GM03348 (cell line): ENCODE measurements at regions not wholly inside any gene's neighbourhood (a gene's known extent, or its start where the extent isn't known, plus 50 kb on each side); places are given as distances from the start of the nearest gene placed in this dataset.

Experiments used
- DNase-seq: peaks from one replicate; pipeline ENCODE4 v3.0.0; 2012; ENCODE audit warnings: low spot score

- no peak for DNase-seq
Measured at GRCh38 chr10:84053626-84054025, 85.7 kb upstream of the GHITM start.

GRCh38 chr10:84054743-84055142, 84.6 kb upstream of the GHITM start:
- no peak for DNase-seq

GRCh38 chr10:84059526-84059925, 79.8 kb upstream of the GHITM start:
- DNase-seq = peak; percentile 21

GRCh38 chr10:84063440-84063839, 75.9 kb upstream of the GHITM start:
- no peak for DNase-seq

GRCh38 chr10:84065804-84066601, 73.3 kb upstream of the GHITM start:
- DNase-seq = no peak

GRCh38 chr10:84074521-84074920, 64.8 kb upstream of the GHITM start:
- no peak for DNase-seq

GRCh38 chr10:84075226-84076046, 63.9 kb upstream of the GHITM start:
- peak; percentile 47 for DNase-seq

- peak; percentile 87 for DNase-seq
Measured at GRCh38 chr10:84076047-84076388, 63.3 kb upstream of the GHITM start.

GRCh38 chr10:84076540-84077195, 62.6 kb upstream of the GHITM start:
- peak; percentile 63 for DNase-seq

GRCh38 chr10:84077768-84078167, 61.5 kb upstream of the GHITM start:
- DNase-seq = no peak

- no peak for DNase-seq
Measured at GRCh38 chr10:84078771-84079170, 60.5 kb upstream of the GHITM start.

- no peak for DNase-seq
Measured at GRCh38 chr10:84084342-84084741, 55.0 kb upstream of the GHITM start.

- DNase-seq = no peak
Measured at GRCh38 chr10:84087202-84087601, 52.1 kb upstream of the GHITM start.

- DNase-seq = no peak
Measured at GRCh38 chr10:84088626-84089025, 50.7 kb upstream of the GHITM start.

- no peak for DNase-seq
Measured at GRCh38 chr10:84089162-84089561, 50.1 kb upstream of the GHITM start.
